HL-60 (cell line): ENCODE measurements at regions not wholly inside any gene's neighbourhood (a gene's known extent, or its start where the extent isn't known, plus 50 kb on each side); places are given as distances from the start of the nearest gene placed in this dataset.

Experiments used
- DNase-seq, 2 experiments: peaks; one replicate each; pipeline ENCODE4 v3.0.0-alpha.2; 2010 to 2020; ENCODE audit warnings: low read depth in 1 of 2, low spot score in 1 of 2
- H3K27ac ChIP-seq: fragments of 250-450 bp; sonication (Bioruptor Pico); replicated peaks from 2 replicates; pipeline ENCODE4 v1.5.1; 2020; ENCODE audit warnings: mild to moderate bottlenecking, moderate library complexity
- H3K27me3 ChIP-seq: fragments of 250-450 bp; sonication (Bioruptor Pico); 2 replicates; pipeline ENCODE4 v1.5.1; 2021; ENCODE audit warnings: mild to moderate bottlenecking, moderate library complexity; ENCODE audit not compliant: insufficient read depth, poor library complexity, severe bottlenecking
- H3K4me3 ChIP-seq: replicated peaks from 2 replicates; pipeline ENCODE4 v1.5.1; 2011; ENCODE audit warnings: mild to moderate bottlenecking, control low read depth, low read length; ENCODE audit not compliant: insufficient read depth
- CTCF ChIP-seq: IDR thresholded peaks from one replicate; pipeline ENCODE4 v1.5.1; 2011; ENCODE audit warnings: low read length, control low read depth, inconsistent platforms; ENCODE audit not compliant: insufficient read depth
- GABPA ChIP-seq: IDR thresholded peaks from 2 replicates; pipeline ENCODE4 v1.6.1; 2012; ENCODE audit warnings: low read depth
- POLR2AphosphoS5 ChIP-seq: IDR thresholded peaks from 2 replicates; pipeline ENCODE4 v1.6.1; 2012; ENCODE audit warnings: low read depth
- SPI1 ChIP-seq: IDR thresholded peaks from 2 replicates; pipeline ENCODE4 v1.6.1; 2012; ENCODE audit warnings: low read depth, mild to moderate bottlenecking, borderline replicate concordance
- TF ChIP-seq, protein P1 (sequence below): IDR thresholded peaks from 2 replicates; pipeline ENCODE4 v1.6.1; 2012; ENCODE audit warnings: low read depth; ENCODE audit not compliant: insufficient replicate concordance

DNA sequence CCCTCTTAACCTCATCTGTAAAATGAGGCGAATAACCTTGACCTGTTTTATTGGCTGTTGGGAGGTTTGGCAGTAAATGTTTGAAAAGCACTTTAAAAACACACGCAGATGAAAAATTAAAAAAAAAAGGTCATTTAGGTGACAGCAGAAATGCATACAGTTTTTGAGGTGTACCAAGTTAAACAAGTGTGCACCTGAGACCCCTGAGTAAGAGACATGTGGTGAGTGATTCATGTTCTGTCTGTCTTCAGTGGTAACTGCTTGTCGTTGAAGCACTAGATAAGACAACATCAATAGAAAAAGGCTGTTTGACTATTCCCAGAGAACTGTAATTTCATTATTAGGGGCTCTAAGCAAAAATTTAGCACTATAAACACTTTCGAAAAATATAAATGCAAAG lies 608.4 kb upstream of the PITX2 start:
- Histone ChIP-seq H3K4me3 (no peak overlapping the region), H3K27me3 (no peaks in the 10 kb centered on the region), H3K27ac (no peak overlapping the region)
- TF ChIP-seq GABPA = no peak
- TF ChIP-seq POLR2AphosphoS5 = no peak
- TF ChIP-seq, protein P1, sequence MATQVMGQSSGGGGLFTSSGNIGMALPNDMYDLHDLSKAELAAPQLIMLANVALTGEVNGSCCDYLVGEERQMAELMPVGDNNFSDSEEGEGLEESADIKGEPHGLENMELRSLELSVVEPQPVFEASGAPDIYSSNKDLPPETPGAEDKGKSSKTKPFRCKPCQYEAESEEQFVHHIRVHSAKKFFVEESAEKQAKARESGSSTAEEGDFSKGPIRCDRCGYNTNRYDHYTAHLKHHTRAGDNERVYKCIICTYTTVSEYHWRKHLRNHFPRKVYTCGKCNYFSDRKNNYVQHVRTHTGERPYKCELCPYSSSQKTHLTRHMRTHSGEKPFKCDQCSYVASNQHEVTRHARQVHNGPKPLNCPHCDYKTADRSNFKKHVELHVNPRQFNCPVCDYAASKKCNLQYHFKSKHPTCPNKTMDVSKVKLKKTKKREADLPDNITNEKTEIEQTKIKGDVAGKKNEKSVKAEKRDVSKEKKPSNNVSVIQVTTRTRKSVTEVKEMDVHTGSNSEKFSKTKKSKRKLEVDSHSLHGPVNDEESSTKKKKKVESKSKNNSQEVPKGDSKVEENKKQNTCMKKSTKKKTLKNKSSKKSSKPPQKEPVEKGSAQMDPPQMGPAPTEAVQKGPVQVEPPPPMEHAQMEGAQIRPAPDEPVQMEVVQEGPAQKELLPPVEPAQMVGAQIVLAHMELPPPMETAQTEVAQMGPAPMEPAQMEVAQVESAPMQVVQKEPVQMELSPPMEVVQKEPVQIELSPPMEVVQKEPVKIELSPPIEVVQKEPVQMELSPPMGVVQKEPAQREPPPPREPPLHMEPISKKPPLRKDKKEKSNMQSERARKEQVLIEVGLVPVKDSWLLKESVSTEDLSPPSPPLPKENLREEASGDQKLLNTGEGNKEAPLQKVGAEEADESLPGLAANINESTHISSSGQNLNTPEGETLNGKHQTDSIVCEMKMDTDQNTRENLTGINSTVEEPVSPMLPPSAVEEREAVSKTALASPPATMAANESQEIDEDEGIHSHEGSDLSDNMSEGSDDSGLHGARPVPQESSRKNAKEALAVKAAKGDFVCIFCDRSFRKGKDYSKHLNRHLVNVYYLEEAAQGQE = no peak
- no peak for TF ChIP-seq SPI1
- TF ChIP-seq CTCF = no peak
- no peak for DNase-seq

- Histone ChIP-seq H3K4me3 (no peak overlapping the region), H3K27me3 (no peaks in the 10 kb centered on the region), H3K27ac (no peak overlapping the region)
- no peak for DNase-seq
- TF ChIP-seq SPI1 (no peak), CTCF (no peak), POLR2AphosphoS5 (no peak), GABPA (no peak)
- TF ChIP-seq, protein P1 = no peak
These were observed 612.1 kb upstream of the PITX2 start for GRCh38 chr4:111234939-111235338.

- Histone ChIP-seq H3K27me3 (no peaks in the 10 kb centered on the region), H3K4me3 (no peak overlapping the region), H3K27ac (no peak overlapping the region)
- TF ChIP-seq GABPA (no peak), CTCF (no peak), POLR2AphosphoS5 (no peak), SPI1 (no peak)
- TF ChIP-seq, protein P1 = no peak
- DNase-seq = no peak
These were observed 641.0 kb upstream of the PITX2 start for GRCh38 chr4:111263836-111264235.
